H1 (cell line): ENCODE measurements at regions not wholly inside any gene's neighbourhood (a gene's known extent, or its start where the extent isn't known, plus 50 kb on each side); places are given as distances from the start of the nearest gene placed in this dataset.

Experiments
- CTCF ChIA-PET: fragments of 300-600 bp; sonication (Branson Sonifier 250); formaldehyde crosslinking; loops from one replicate; lab custom pipeline; 2021; ENCODE audit not compliant: partially characterized antibody; lab: Charles Lee
- POLR2A ChIA-PET: fragments of 300-600 bp; sonication (Branson Sonifier 250); formaldehyde crosslinking; loops from one replicate; lab custom pipeline; 2021; ENCODE audit warnings: inconsistent platforms; ENCODE audit not compliant: partially characterized antibody; lab: Charles Lee
- DNase-seq, 2 experiments: peaks; one replicate each; pipeline versions ENCODE4 v3.0.0 to v3.0.0-alpha.2; 2010 to 2022; ENCODE audit warnings: low spot score in 2 of 2, low read depth in 1 of 2, mixed read lengths in 1 of 2
- FAIRE-seq: peaks from 2 replicates; lab custom pipeline; 2011; peaks lifted over from hg19 to GRCh38; lab: Jason Lieb, UNC
- H2AFZ ChIP-seq: 2 replicates; pipeline ENCODE4 v1.8.1; 2012; ENCODE audit warnings: low read length, inconsistent platforms
- H2AK5ac ChIP-seq: 2 replicates; pipeline ENCODE4 v1.6.1; 2013; ENCODE audit warnings: low read depth, low read length
- H2BK120ac ChIP-seq: replicated peaks from 2 replicates; pipeline ENCODE3; 2013; ENCODE audit warnings: low read depth, low read length, inconsistent platforms
- H2BK12ac ChIP-seq: 2 replicates; pipeline ENCODE4 v1.6.1; 2013; ENCODE audit warnings: low read depth, low read length
- H2BK15ac ChIP-seq: 2 replicates; pipeline ENCODE4 v1.6.1; 2013; ENCODE audit warnings: low read length
- H2BK20ac ChIP-seq: 2 replicates; pipeline ENCODE4 v1.6.1; 2013; ENCODE audit warnings: low read length
- H2BK5ac ChIP-seq: 2 replicates; pipeline ENCODE4 v1.6.1; 2013; ENCODE audit warnings: low read depth, low read length
- H3K14ac ChIP-seq: 2 replicates; pipeline ENCODE4 v1.6.1; 2013; ENCODE audit warnings: inconsistent platforms; ENCODE audit not compliant: insufficient read length
- H3K18ac ChIP-seq: 2 replicates; pipeline ENCODE4 v1.6.1; 2013; ENCODE audit warnings: low read length; ENCODE audit errors: extremely low read depth
- H3K23ac ChIP-seq: 2 replicates; pipeline ENCODE4 v1.6.1; 2013; ENCODE audit warnings: inconsistent platforms; ENCODE audit not compliant: insufficient read length
- H3K23me2 ChIP-seq: 2 replicates; pipeline ENCODE4 v1.6.1; 2013; ENCODE audit warnings: low read depth, low read length
- H3K27ac ChIP-seq: 2 replicates; pipeline ENCODE4 v1.6.1; 2011; ENCODE audit warnings: low read depth, low read length, inconsistent platforms
- H3K27me3 ChIP-seq, 4 experiments: replicated peaks in 1 of 4; 1 replicate in 1 of 4; 2 replicates in 3 of 4; pipeline versions ENCODE4 v1.6.1 to v1.8.1; 2011 to 2013; ENCODE audit warnings: low read length in 3 of 4, mild to moderate bottlenecking in 3 of 4, inconsistent platforms in 2 of 4, mixed read lengths in 2 of 4, moderate library complexity in 1 of 4; ENCODE audit not compliant: control insufficient read depth in 3 of 4, insufficient read depth in 3 of 4; ENCODE audit errors: extremely low read depth in 1 of 4
- H3K36me3 ChIP-seq, 4 experiments: 2 replicates each; pipeline versions ENCODE4 v1.6.1 to v1.8.1; 2011 to 2013; ENCODE audit warnings: mild to moderate bottlenecking in 4 of 4, low read length in 3 of 4, moderate library complexity in 2 of 4, control low read depth in 1 of 4, inconsistent platforms in 1 of 4; ENCODE audit not compliant: insufficient read depth in 4 of 4, control insufficient read depth in 2 of 4
- H3K4ac ChIP-seq: replicated peaks from 2 replicates; pipeline ENCODE3; 2013; ENCODE audit warnings: low read length, low read depth, mixed read lengths, inconsistent platforms; ENCODE audit not compliant: insufficient read length
- H3K4me1 ChIP-seq, 4 experiments: replicated peaks in 1 of 4; 1 replicate in 1 of 4; 2 replicates in 3 of 4; pipeline versions ENCODE4 v1.6.1 to v1.8.1; 2011 to 2013; ENCODE audit warnings: low read length in 3 of 4, inconsistent platforms in 2 of 4, mixed read lengths in 1 of 4; ENCODE audit not compliant: insufficient read depth in 4 of 4, control insufficient read depth in 3 of 4
- H3K4me2 ChIP-seq, 2 experiments: 2 replicates each; pipeline versions ENCODE4 v1.6.1 to v1.8.1; 2011 to 2013; ENCODE audit warnings: low read depth in 2 of 2, low read length in 2 of 2, control low read depth in 1 of 2, inconsistent platforms in 1 of 2, mild to moderate bottlenecking in 1 of 2; ENCODE audit not compliant: insufficient read depth in 1 of 2
- H3K4me3 ChIP-seq, 4 experiments: fragments of 200-600, 300-600 bp in 1 of 4; sonication (generic), shearing (Covaris generic), sonication (Bioruptor Twin) in 1 of 4; 2 replicates each; pipeline versions ENCODE4 v1.5.1 to v1.8.1; 2011 to 2016; ENCODE audit warnings: low read length in 4 of 4, low read depth in 3 of 4, control low read depth in 2 of 4, inconsistent platforms in 2 of 4, mild to moderate bottlenecking in 2 of 4, mixed read lengths in 1 of 4, moderate library complexity in 1 of 4; ENCODE audit not compliant: insufficient read depth in 2 of 4; ENCODE audit errors: extremely low read depth in 1 of 4
- H3K56ac ChIP-seq: replicated peaks from 2 replicates; pipeline ENCODE3; 2013; ENCODE audit warnings: low read depth, mild to moderate bottlenecking, mixed read lengths, low read length, inconsistent platforms; ENCODE audit not compliant: insufficient read length
- H3K79me1 ChIP-seq: 2 replicates; pipeline ENCODE4 v1.6.1; 2013; ENCODE audit warnings: low read depth, low read length, control low read depth
- H3K79me2 ChIP-seq, 2 experiments: 2 replicates each; pipeline versions ENCODE4 v1.6.1 to v1.8.1; 2012 to 2013; ENCODE audit warnings: low read length in 2 of 2, mild to moderate bottlenecking in 2 of 2, inconsistent platforms in 1 of 2; ENCODE audit not compliant: insufficient read depth in 2 of 2, control insufficient read depth in 1 of 2
- H3K9ac ChIP-seq, 4 experiments: replicated peaks in 1 of 4; 1 replicate in 1 of 4; 2 replicates in 3 of 4; pipeline versions ENCODE4 v1.6.1 to v1.8.1; 2011 to 2013; ENCODE audit warnings: low read depth in 3 of 4, low read length in 3 of 4, control low read depth in 2 of 4, mild to moderate bottlenecking in 2 of 4, moderate library complexity in 2 of 4, inconsistent platforms in 1 of 4; ENCODE audit errors: extremely low read depth in 1 of 4
- H3K9me3 ChIP-seq, 2 experiments: 2 replicates each; pipeline versions ENCODE4 v1.6.1 to v1.8.1; 2012 to 2013; ENCODE audit warnings: mild to moderate bottlenecking in 2 of 2, moderate library complexity in 2 of 2, control low read depth in 1 of 2, inconsistent platforms in 1 of 2, low read depth in 1 of 2, low read length in 1 of 2, mixed read lengths in 1 of 2; ENCODE audit not compliant: insufficient read depth in 2 of 2
- H4K20me1 ChIP-seq, 2 experiments: replicated peaks in 1 of 2; 2 replicates each; pipeline versions ENCODE3 to v1.8.1; 2011 to 2013; ENCODE audit warnings: inconsistent platforms in 2 of 2, low read length in 2 of 2, mild to moderate bottlenecking in 1 of 2; ENCODE audit not compliant: insufficient read depth in 2 of 2, control insufficient read depth in 1 of 2
- H4K5ac ChIP-seq: 2 replicates; pipeline ENCODE4 v1.6.1; 2013; ENCODE audit warnings: low read length, low read depth, mixed read lengths, inconsistent platforms; ENCODE audit not compliant: insufficient read length
- H4K8ac ChIP-seq: 2 replicates; pipeline ENCODE4 v1.8.0; 2013; ENCODE audit warnings: mild to moderate bottlenecking, moderate library complexity, low read length, inconsistent platforms; ENCODE audit not compliant: insufficient read depth; ENCODE audit errors: extremely low read depth
- H4K91ac ChIP-seq: replicated peaks from 2 replicates; pipeline ENCODE3; 2013; ENCODE audit warnings: low read length, mixed read lengths, inconsistent platforms; ENCODE audit not compliant: insufficient read length
- FOSL1 ChIP-seq: IDR thresholded peaks from 2 replicates; pipeline ENCODE4 v1.6.1; 2011; ENCODE audit warnings: mild to moderate bottlenecking, low read depth, low read length, moderate library complexity; ENCODE audit not compliant: insufficient read depth
- JUND ChIP-seq: IDR thresholded peaks from 2 replicates; pipeline ENCODE4 v1.6.1; 2011; ENCODE audit warnings: mild to moderate bottlenecking, improper control_type of control experiment, low read length
- RBBP5 ChIP-seq: IDR thresholded peaks from 2 replicates; pipeline ENCODE4 v1.7.1; 2012; ENCODE audit warnings: low read depth, mild to moderate bottlenecking, inconsistent platforms, low read length, moderate library complexity, borderline replicate concordance
- SIN3A ChIP-seq, 2 experiments: IDR thresholded peaks in 1 of 2; conservative IDR thresholded peaks in 1 of 2; 2 replicates each; pipeline ENCODE4 v1.6.1; 2011 to 2012; ENCODE audit warnings: low read length in 2 of 2, improper control_type of control experiment in 1 of 2, low read depth in 1 of 2, mild to moderate bottlenecking in 1 of 2
- SP2 ChIP-seq: IDR thresholded peaks from 2 replicates; pipeline ENCODE4 v1.6.1; 2012; ENCODE audit warnings: mild to moderate bottlenecking, low read length, inconsistent platforms
- TCF12 ChIP-seq: IDR thresholded peaks from 2 replicates; pipeline ENCODE4 v1.6.1; 2011; ENCODE audit warnings: low read depth, mild to moderate bottlenecking, low read length
- WGBS, 2 experiments: shearing (Covaris generic) in 1 of 2; methylation state at CpG; one replicate each; pipeline versions ENCODE4 v1.1.6 to v1.1.7; 2013 to 2015; ENCODE audit warnings: low lambda C conversion rate in 2 of 2, mixed read lengths in 2 of 2, inconsistent platforms in 1 of 2, low coverage in 1 of 2, missing lambda C conversion rate in 1 of 2; ENCODE audit not compliant: insufficient replicate concordance in 2 of 2, insufficient coverage in 1 of 2, insufficient read length in 1 of 2; ENCODE audit errors: extremely low coverage in 1 of 2, missing lambda C conversion rate in 1 of 2; 5-methylcytosine and 5-hydroxymethylcytosine counted together
- TF ChIP-seq, protein P1 (sequence below), 3 experiments: IDR thresholded peaks; 1 replicate in 2 of 3; 2 replicates in 1 of 3; pipeline versions ENCODE4 v1.5.1 to v1.6.1; 2011; ENCODE audit warnings: low read length in 3 of 3, mild to moderate bottlenecking in 3 of 3, inconsistent platforms in 2 of 3, low read depth in 1 of 3, moderate library complexity in 1 of 3; ENCODE audit not compliant: insufficient read depth in 1 of 3; ENCODE audit errors: control extremely low read depth in 1 of 3

DNA sequence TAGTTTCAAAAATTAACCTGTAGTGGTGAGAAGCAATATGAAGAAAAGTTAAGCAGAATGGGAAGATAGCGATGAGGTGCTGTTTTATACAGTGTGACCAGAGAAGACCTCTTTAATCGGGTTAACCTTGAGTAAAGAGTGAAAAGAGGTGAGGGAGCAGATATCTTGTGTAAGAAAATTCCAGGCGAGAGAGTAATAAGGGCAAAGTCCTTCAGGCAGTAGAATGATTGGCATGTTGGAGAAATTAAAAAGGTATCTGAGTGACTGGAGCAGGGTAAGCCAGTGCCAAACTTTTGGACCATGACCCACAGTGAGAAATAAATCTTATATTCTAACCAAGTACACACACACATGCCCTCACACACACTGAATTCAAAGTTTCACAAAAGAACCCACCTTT is 374.7 kb upstream of the LARGE1 start:
- WGBS, 2 experiments: 89% methylated on average over 3 of the region's 3 CpGs; no CpG with 5 or more reads in 1 of the 2 experiments
- H2AFZ ChIP-seq: no peak overlapping the region
- no peak overlapping the region for H3K14ac ChIP-seq
- ChIA-PET CTCF (no interaction called here), POLR2A (no interaction called here)
- H4K20me1 ChIP-seq: no peaks in the 10 kb centered on the region
- H3K23me2 ChIP-seq: 0 out of 2 replicates have a peak, but pooled peaks cover 2% of the 10 kb centered on the region
- H2BK120ac ChIP-seq: no peak overlapping the region
- H2BK5ac ChIP-seq: no peak overlapping the region
- H3K56ac ChIP-seq: no peak overlapping the region
- no peak overlapping the region for H4K91ac ChIP-seq
- TF ChIP-seq JUND (no peak), FOSL1 (no peak), SP2 (no peak), RBBP5 (no peak), SIN3A (conservative IDR thresholded peaks at IDR 0.05 in 1 of 2, IDR thresholded peaks at IDR 0.05 in 1 of 2; ENCODE audit: low read depth in 1 of 2, low read length in 2 of 2) (no peak), TCF12 (no peak)
- TF ChIP-seq, protein P1, sequence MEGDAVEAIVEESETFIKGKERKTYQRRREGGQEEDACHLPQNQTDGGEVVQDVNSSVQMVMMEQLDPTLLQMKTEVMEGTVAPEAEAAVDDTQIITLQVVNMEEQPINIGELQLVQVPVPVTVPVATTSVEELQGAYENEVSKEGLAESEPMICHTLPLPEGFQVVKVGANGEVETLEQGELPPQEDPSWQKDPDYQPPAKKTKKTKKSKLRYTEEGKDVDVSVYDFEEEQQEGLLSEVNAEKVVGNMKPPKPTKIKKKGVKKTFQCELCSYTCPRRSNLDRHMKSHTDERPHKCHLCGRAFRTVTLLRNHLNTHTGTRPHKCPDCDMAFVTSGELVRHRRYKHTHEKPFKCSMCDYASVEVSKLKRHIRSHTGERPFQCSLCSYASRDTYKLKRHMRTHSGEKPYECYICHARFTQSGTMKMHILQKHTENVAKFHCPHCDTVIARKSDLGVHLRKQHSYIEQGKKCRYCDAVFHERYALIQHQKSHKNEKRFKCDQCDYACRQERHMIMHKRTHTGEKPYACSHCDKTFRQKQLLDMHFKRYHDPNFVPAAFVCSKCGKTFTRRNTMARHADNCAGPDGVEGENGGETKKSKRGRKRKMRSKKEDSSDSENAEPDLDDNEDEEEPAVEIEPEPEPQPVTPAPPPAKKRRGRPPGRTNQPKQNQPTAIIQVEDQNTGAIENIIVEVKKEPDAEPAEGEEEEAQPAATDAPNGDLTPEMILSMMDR (IDR thresholded peaks at IDR 0.05; ENCODE audit: control extremely low read depth in 1 of 3, insufficient read depth in 1 of 3, low read depth in 1 of 3, low read length in 3 of 3): no peak
- H3K79me1 ChIP-seq: no peaks in the 10 kb centered on the region; the same call in 1 of the 2 replicates
- FAIRE-seq (no peak), DNase-seq (no peak)
- no peak overlapping the region for H3K23ac ChIP-seq
- H3K9ac ChIP-seq: no peak overlapping the region
- H3K4me2 ChIP-seq: no peak overlapping the region
- H3K27me3 ChIP-seq: no peaks in the 10 kb centered on the region
- no peak overlapping the region for H2AK5ac ChIP-seq
- H3K79me2 ChIP-seq: no peaks in the 10 kb centered on the region
- no peak overlapping the region for H2BK12ac ChIP-seq
- no peak overlapping the region for H3K18ac ChIP-seq
- no peak overlapping the region for H3K27ac ChIP-seq
- no peaks in the 10 kb centered on the region for H3K9me3 ChIP-seq
- no peak overlapping the region for H3K4me3 ChIP-seq
- no peaks in the 10 kb centered on the region for H3K36me3 ChIP-seq
- no peaks in the 10 kb centered on the region for H3K4me1 ChIP-seq
- no peak overlapping the region for H4K5ac ChIP-seq
- H2BK15ac ChIP-seq: no peak overlapping the region
- H4K8ac ChIP-seq: no peak overlapping the region
- no peak overlapping the region for H2BK20ac ChIP-seq
- H3K4ac ChIP-seq: no peak overlapping the region
